ENCODE measurements at regions not wholly inside any gene's neighbourhood (a gene's known extent, or its start where the extent isn't known, plus 50 kb on each side); places are given as distances from the start of the nearest gene placed in this dataset.
"Not testable (repeated sequence)": the region's sequence is repeated elsewhere in the genome, so short reads cannot be mapped to it uniquely, and the experiment has no call there.

GRCh38 chr11:13614918-13615317 lies 53.5 kb upstream of the FAR1 start:
- H3K4me3 ChIP-seq (ENCODE audit: low read length); DNase-seq (ENCODE audit: low read depth, low spot score): not testable (repeated sequence)

- no peak for DNase-seq (ENCODE audit: low read depth, low spot score)
- H3K4me3 ChIP-seq (ENCODE audit: low read length) = no peak overlapping the region
Measured at GRCh38 chr11:13608656-13609055, 59.8 kb upstream of the FAR1 start.

- no peak overlapping the region for H3K4me3 ChIP-seq (ENCODE audit: low read length)
- no peak for DNase-seq (ENCODE audit: low read depth, low spot score)
Measured at GRCh38 chr11:13606701-13607100, 61.8 kb upstream of the FAR1 start.

- no peak for DNase-seq (ENCODE audit: low read depth, low spot score)
- H3K4me3 ChIP-seq (ENCODE audit: low read length) = no peak overlapping the region
Measured at GRCh38 chr11:13603661-13604060, 64.8 kb upstream of the FAR1 start.

GRCh38 chr11:13602844-13603243 lies 65.6 kb upstream of the FAR1 start:
- DNase-seq (ENCODE audit: low read depth, low spot score) = no peak
- no peak overlapping the region for H3K4me3 ChIP-seq (ENCODE audit: low read length)

GRCh38 chr11:13596611-13597326 lies 71.7 kb upstream of the FAR1 start:
- no peak for DNase-seq (ENCODE audit: low read depth, low spot score)
- H3K4me3 ChIP-seq (ENCODE audit: low read length) = no peak overlapping the region

DNA sequence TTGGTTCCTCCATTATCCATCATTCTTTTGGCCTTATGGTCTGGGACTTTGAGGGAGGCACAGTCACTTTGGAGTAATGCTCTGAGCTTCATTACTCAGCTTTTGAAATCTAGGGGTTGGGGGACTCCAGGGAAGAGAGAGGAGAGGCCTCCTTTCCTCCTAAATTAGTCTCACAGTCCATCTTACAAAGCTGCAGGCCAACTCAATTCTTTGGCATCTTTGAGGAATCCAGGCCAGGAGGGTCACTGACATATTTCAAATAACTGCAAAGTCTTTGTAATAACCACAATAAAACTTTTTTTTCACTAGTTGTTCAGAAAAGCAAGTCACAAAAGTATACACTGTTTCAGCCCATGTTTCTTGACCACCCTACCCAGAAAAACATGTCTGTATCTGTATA lies 73.3 kb upstream of the FAR1 start:
- no peak for DNase-seq (ENCODE audit: low read depth, low spot score)

DNA sequence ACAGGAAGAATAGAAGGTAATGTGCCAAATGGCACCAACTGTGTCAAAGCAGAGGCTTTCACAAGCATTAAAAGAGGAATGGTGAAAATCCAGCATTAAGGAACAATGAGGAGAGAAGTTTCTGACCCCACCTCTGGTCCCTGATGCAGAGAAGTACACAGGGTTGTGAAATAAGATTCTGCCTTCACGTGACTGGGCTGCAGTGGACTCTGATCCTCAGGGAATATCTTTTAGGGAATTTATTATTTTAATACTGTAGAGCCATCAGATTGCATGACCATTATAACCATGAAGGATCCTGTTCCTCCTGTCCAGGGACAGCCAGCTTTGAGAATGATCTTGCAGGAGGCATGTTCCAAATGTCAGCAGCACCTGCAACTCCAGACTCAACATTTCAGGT lies 74.4 kb upstream of the FAR1 start:
- no peak for DNase-seq (ENCODE audit: low read depth, low spot score)
- H3K4me3 ChIP-seq (ENCODE audit: low read length) = no peak overlapping the region

More for the DNA sequence above, 73.3 kb upstream of the FAR1 start:
- H3K4me3 ChIP-seq (ENCODE audit: low read length) = no peak overlapping the region

DNA sequence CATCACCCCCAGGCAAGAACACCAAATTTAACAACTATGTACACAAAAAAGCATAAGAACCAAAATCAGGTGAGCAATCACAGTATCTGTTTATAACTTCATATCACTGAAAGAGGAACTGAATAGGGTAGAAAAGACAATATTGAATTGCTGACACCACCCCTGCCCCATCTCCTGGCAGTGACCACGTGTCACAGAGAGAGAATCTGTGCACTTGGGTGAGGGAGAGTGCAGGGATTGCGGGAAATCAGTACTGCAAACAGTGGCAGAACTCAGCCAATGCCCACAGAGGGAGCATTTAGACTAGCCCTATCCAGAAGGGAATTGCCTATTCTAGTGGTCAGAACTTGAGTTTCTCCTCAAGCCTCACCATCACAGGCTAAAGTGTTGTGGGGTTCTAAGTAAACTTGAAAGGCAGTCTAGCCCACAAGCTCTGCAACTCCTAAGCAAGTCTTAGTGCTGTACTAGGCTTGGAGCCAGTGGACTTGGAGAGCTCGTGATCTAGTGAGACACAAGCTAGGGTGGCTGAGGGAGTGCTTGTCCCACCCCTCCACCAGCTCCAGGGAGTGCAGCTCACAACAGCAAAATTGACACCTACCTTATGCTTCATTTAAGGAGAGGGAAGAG lies 82.8 kb upstream of the PTH start:
- DNase-seq (ENCODE audit: low read depth, low spot score) = no peak
- H3K4me3 ChIP-seq (ENCODE audit: low read length) = no peak overlapping the region

DNA sequence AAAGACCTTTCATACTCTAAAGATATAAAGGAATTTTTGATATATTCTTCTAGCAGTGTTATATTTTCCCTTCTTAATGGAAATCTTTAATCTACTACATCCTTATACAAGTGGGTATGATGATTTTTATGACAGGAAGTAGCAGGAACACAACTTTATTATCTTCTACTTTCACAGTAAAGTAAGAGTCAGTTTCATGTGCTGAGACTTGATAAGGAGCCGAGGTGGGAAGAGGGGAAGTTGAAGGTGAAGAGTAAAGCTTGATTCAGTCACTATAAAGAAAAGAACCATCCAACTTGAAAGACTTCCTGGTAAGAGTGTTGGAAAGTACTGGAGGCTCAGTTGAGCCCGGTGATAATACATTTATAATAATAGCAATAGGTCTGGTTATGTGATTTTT lies 82.1 kb upstream of the PTH start:
- H3K4me3 ChIP-seq (ENCODE audit: low read length) = no peak overlapping the region
- DNase-seq (ENCODE audit: low read depth, low spot score) = no peak

GRCh38 chr11:13576995-13577394 lies 81.2 kb upstream of the PTH start:
- no peak for DNase-seq (ENCODE audit: low read depth, low spot score)
- H3K4me3 ChIP-seq (ENCODE audit: low read length) = no peak overlapping the region

DNA sequence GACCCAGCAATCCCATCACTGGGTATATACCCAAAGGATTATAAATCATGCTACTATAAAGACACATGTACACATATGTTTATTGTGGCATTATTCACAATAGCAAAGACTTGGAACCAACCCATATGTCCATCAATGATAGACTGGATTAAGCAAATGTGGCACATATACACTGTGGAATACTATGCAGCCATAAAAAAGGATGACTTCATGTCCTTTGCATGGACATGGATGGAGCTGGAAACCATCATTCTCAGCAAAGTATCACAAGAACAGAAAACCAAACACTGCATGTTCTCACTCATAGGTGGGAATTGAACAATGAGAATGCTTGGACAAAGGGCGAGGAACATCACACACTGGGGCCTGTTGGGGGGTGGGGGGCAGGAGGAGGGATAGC lies 79.6 kb upstream of the PTH start:
- H3K4me3 ChIP-seq (ENCODE audit: low read length); DNase-seq (ENCODE audit: low read depth, low spot score): not testable (repeated sequence)

DNA sequence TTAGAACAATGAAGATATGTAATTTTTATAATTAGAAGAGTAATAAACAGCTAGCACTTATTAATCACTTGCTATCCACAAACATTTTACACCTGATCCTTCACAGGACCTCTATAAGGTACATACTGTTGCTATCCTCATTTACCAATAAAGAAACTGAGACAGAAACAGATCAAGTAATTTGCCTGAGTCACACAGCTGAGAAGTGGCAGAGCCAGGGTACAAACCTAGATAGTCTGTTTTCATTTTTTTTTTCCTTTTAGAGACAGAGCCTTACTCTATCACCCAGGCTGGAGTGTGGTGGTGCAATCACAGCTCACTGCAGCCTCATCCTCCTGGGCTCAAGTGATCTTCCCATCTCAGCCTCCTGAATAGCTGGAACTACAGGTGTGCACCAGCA lies 71.8 kb upstream of the PTH start:
- no peak for DNase-seq (ENCODE audit: low read depth, low spot score)
- no peak overlapping the region for H3K4me3 ChIP-seq (ENCODE audit: low read length)

GRCh38 chr11:13561860-13562259 lies 66.1 kb upstream of the PTH start:
- DNase-seq (ENCODE audit: low read depth, low spot score) = peak; percentile 8
- H3K4me3 ChIP-seq (ENCODE audit: low read length) = no peak overlapping the region

GRCh38 chr11:13560341-13560740 lies 64.5 kb upstream of the PTH start:
- peak; percentile 1 for DNase-seq (ENCODE audit: low read depth, low spot score)
- H3K4me3 ChIP-seq (ENCODE audit: low read length) = not testable (repeated sequence)

DNA sequence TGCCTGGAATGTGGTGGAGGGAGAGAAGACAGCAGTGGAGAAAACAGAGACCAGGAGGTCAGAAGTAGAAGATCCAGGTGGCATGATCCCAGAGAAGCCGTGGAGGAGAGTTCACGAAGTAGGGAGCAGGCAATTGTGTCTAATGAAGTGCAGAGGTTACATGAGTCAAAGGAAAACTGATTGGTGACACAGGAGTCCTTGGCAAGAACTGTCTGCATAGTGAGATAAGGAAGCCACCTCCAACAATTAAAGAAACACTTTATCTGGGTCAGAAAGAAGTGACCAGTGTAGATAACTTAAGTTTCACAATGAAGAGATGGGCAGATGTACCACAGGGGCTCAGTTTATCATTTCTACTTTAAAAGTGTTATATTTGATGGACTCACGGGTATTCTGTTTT lies 57.0 kb upstream of the PTH start:
- no peak overlapping the region for H3K4me3 ChIP-seq (ENCODE audit: low read length)
- no peak for DNase-seq (ENCODE audit: low read depth, low spot score)

DNA sequence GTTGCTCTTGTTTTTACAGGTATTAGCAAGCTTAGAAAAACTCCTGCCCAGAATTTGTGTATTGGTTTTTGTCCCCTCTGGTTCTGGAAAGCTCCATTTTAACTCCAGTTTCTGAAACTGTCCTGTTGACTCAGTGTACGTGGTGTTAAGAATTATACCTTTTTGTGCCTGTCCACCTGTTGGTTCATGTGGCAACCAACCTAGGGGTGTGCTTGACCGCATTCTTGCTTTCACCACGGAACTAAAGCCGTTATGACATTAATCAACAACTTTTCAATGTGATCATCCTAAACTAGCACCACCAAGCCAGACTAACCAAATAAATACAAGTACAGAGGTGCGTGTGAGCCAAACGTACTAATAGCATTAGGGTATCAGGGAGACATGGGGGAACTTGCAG lies 56.0 kb upstream of the PTH start:
- DNase-seq (ENCODE audit: low read depth, low spot score) = no peak
- no peak overlapping the region for H3K4me3 ChIP-seq (ENCODE audit: low read length)

GRCh38 chr11:13550761-13551160 lies 55.0 kb upstream of the PTH start:
- H3K4me3 ChIP-seq (ENCODE audit: low read length) = no peak overlapping the region
- DNase-seq (ENCODE audit: low read depth, low spot score) = no peak

- not testable (repeated sequence) for H3K4me3 ChIP-seq (ENCODE audit: low read length); DNase-seq (ENCODE audit: low read depth, low spot score)
Measured at GRCh38 chr11:13546092-13546491, 50.3 kb upstream of the PTH start.
